K562 (cell line): ENCODE measurements at regions not wholly inside any gene's neighbourhood (a gene's known extent, or its start where the extent isn't known, plus 50 kb on each side); places are given as distances from the start of the nearest gene placed in this dataset.

Experiments used
- EGR1 ChIP-seq: fragments of 450-650 bp; conservative IDR thresholded peaks from 2 replicates; pipeline ENCODE4 v1.6.1; 2017; ENCODE audit warnings: mild to moderate bottlenecking
- ELF4 ChIP-seq: fragments of 450-650 bp; formaldehyde crosslinking; IDR thresholded peaks from 2 replicates; pipeline ENCODE4 v1.4.0; 2022; ENCODE audit warnings: missing genetic modification characterization
- EP300 ChIP-seq: IDR thresholded peaks from 2 replicates; pipeline ENCODE4 v1.6.1; 2012; ENCODE audit warnings: low read length, improper control_type of control experiment
- POLR2A ChIP-seq: fragments of 450-650 bp; conservative IDR thresholded peaks from 2 replicates; pipeline ENCODE4 v1.6.1; 2016
- POLR2AphosphoS5 ChIP-seq: IDR thresholded peaks from 2 replicates; pipeline ENCODE4 v1.6.1; 2011; ENCODE audit warnings: mild to moderate bottlenecking, low read depth, low read length, moderate library complexity; ENCODE audit not compliant: control insufficient read depth, insufficient read depth
- PTRF ChIP-seq: fragments of 450-650 bp; IDR thresholded peaks from 2 replicates; pipeline ENCODE4 v1.6.1; 2016; ENCODE audit warnings: mild to moderate bottlenecking, missing genetic modification characterization, missing compliant biosample characterization
- RBM17 ChIP-seq: fragments of 200-400 bp; formaldehyde crosslinking; IDR thresholded peaks from 2 replicates; pipeline ENCODE4 v1.6.1; 2017; ENCODE audit warnings: low read depth, mild to moderate bottlenecking, low read length, borderline replicate concordance
- ZNF384 ChIP-seq: IDR thresholded peaks from 2 replicates; pipeline ENCODE4 v1.6.1; 2012; ENCODE audit warnings: low read depth, low read length, improper control_type of control experiment
- ZZZ3 ChIP-seq: fragments of 450-650 bp; IDR thresholded peaks from 2 replicates; pipeline ENCODE4 v1.6.1; 2016; ENCODE audit warnings: antibody characterized with exemption, mild to moderate bottlenecking, moderate library complexity
- TF ChIP-seq, protein P1 (sequence below), 3 experiments: IDR thresholded peaks in 2 of 3; conservative IDR thresholded peaks in 1 of 3; 2 replicates each; pipeline ENCODE4 v1.5.1; 2011 to 2012; ENCODE audit warnings: low read length in 3 of 3, mild to moderate bottlenecking in 3 of 3, control low read depth in 2 of 3, improper control_type of control experiment in 1 of 3, inconsistent platforms in 1 of 3, low read depth in 1 of 3, mixed read lengths in 1 of 3, moderate library complexity in 1 of 3; ENCODE audit not compliant: insufficient read depth in 2 of 3
- TF ChIP-seq, protein P2 (sequence below): fragments of 150-350 bp; IDR thresholded peaks from 2 replicates; pipeline ENCODE4 v1.6.1; 2014; ENCODE audit warnings: low read depth, mild to moderate bottlenecking, low read length, borderline replicate concordance
- TF ChIP-seq, protein P3 (sequence below), 2 experiments: fragments of 450-650 bp; formaldehyde crosslinking in 1 of 2; IDR thresholded peaks; 2 replicates each; pipeline versions ENCODE4 v1.4.0 to v1.6.1; 2014 to 2020; ENCODE audit warnings: mild to moderate bottlenecking in 2 of 2, borderline replicate concordance in 1 of 2, low read depth in 1 of 2

DNA sequence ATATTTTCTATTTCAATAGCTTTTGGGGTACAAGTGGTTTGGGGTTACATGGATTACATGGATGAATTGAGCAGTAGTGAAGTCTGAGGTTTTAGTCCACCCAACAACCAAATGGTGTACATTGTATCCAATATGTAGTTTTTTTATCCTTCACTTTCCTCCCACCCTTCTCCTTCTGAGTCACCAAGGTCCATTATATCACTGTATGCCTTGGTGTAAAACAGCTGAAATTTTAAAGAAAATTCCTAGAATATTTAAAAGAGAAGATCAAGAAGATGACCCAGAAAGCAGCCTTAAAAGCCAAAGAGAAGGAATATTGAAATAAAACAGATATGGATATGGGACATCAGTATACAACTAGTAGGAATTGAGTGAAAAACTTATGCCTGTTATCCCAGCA, 204.2 kb upstream of the COL8A1 start:
- TF ChIP-seq, protein P1, sequence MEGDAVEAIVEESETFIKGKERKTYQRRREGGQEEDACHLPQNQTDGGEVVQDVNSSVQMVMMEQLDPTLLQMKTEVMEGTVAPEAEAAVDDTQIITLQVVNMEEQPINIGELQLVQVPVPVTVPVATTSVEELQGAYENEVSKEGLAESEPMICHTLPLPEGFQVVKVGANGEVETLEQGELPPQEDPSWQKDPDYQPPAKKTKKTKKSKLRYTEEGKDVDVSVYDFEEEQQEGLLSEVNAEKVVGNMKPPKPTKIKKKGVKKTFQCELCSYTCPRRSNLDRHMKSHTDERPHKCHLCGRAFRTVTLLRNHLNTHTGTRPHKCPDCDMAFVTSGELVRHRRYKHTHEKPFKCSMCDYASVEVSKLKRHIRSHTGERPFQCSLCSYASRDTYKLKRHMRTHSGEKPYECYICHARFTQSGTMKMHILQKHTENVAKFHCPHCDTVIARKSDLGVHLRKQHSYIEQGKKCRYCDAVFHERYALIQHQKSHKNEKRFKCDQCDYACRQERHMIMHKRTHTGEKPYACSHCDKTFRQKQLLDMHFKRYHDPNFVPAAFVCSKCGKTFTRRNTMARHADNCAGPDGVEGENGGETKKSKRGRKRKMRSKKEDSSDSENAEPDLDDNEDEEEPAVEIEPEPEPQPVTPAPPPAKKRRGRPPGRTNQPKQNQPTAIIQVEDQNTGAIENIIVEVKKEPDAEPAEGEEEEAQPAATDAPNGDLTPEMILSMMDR (IDR thresholded peaks at IDR 0.05 in 2 of 3, conservative IDR thresholded peaks at IDR 0.05 in 1 of 3; ENCODE audit: insufficient read depth in 2 of 3, low read depth in 1 of 3, low read length in 3 of 3): no peak
- no peak for TF ChIP-seq ELF4
- no peak for TF ChIP-seq ZZZ3
- TF ChIP-seq POLR2AphosphoS5: no peak
- TF ChIP-seq ZNF384: no peak
- TF ChIP-seq PTRF (tag): no peak
- TF ChIP-seq, protein P2, sequence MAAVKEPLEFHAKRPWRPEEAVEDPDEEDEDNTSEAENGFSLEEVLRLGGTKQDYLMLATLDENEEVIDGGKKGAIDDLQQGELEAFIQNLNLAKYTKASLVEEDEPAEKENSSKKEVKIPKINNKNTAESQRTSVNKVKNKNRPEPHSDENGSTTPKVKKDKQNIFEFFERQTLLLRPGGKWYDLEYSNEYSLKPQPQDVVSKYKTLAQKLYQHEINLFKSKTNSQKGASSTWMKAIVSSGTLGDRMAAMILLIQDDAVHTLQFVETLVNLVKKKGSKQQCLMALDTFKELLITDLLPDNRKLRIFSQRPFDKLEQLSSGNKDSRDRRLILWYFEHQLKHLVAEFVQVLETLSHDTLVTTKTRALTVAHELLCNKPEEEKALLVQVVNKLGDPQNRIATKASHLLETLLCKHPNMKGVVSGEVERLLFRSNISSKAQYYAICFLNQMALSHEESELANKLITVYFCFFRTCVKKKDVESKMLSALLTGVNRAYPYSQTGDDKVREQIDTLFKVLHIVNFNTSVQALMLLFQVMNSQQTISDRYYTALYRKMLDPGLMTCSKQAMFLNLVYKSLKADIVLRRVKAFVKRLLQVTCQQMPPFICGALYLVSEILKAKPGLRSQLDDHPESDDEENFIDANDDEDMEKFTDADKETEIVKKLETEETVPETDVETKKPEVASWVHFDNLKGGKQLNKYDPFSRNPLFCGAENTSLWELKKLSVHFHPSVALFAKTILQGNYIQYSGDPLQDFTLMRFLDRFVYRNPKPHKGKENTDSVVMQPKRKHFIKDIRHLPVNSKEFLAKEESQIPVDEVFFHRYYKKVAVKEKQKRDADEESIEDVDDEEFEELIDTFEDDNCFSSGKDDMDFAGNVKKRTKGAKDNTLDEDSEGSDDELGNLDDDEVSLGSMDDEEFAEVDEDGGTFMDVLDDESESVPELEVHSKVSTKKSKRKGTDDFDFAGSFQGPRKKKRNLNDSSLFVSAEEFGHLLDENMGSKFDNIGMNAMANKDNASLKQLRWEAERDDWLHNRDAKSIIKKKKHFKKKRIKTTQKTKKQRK: no peak
- no peak for TF ChIP-seq POLR2A
- TF ChIP-seq, protein P3, sequence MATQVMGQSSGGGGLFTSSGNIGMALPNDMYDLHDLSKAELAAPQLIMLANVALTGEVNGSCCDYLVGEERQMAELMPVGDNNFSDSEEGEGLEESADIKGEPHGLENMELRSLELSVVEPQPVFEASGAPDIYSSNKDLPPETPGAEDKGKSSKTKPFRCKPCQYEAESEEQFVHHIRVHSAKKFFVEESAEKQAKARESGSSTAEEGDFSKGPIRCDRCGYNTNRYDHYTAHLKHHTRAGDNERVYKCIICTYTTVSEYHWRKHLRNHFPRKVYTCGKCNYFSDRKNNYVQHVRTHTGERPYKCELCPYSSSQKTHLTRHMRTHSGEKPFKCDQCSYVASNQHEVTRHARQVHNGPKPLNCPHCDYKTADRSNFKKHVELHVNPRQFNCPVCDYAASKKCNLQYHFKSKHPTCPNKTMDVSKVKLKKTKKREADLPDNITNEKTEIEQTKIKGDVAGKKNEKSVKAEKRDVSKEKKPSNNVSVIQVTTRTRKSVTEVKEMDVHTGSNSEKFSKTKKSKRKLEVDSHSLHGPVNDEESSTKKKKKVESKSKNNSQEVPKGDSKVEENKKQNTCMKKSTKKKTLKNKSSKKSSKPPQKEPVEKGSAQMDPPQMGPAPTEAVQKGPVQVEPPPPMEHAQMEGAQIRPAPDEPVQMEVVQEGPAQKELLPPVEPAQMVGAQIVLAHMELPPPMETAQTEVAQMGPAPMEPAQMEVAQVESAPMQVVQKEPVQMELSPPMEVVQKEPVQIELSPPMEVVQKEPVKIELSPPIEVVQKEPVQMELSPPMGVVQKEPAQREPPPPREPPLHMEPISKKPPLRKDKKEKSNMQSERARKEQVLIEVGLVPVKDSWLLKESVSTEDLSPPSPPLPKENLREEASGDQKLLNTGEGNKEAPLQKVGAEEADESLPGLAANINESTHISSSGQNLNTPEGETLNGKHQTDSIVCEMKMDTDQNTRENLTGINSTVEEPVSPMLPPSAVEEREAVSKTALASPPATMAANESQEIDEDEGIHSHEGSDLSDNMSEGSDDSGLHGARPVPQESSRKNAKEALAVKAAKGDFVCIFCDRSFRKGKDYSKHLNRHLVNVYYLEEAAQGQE (IDR thresholded peaks at IDR 0.05; ENCODE audit: borderline replicate concordance): no peak
- TF ChIP-seq, protein P3 (CRISPR knock-in tag; IDR thresholded peaks at IDR 0.05; ENCODE audit: low read depth): no peak
- TF ChIP-seq RBM17: no peak
- TF ChIP-seq EGR1: no peak
- no peak for TF ChIP-seq EP300
